ENCODE measurements at regions not wholly inside any gene's neighbourhood (a gene's known extent, or its start where the extent isn't known, plus 50 kb on each side); places are given as distances from the start of the nearest gene placed in this dataset.

- no peak for TF ChIP-seq POLR2AphosphoS5 (IDR thresholded peaks at IDR 0.05; ENCODE audit: low read depth)
- TF ChIP-seq SPI1 (IDR thresholded peaks at IDR 0.05; ENCODE audit: borderline replicate concordance, low read depth) = no peak
- TF ChIP-seq, protein P1, sequence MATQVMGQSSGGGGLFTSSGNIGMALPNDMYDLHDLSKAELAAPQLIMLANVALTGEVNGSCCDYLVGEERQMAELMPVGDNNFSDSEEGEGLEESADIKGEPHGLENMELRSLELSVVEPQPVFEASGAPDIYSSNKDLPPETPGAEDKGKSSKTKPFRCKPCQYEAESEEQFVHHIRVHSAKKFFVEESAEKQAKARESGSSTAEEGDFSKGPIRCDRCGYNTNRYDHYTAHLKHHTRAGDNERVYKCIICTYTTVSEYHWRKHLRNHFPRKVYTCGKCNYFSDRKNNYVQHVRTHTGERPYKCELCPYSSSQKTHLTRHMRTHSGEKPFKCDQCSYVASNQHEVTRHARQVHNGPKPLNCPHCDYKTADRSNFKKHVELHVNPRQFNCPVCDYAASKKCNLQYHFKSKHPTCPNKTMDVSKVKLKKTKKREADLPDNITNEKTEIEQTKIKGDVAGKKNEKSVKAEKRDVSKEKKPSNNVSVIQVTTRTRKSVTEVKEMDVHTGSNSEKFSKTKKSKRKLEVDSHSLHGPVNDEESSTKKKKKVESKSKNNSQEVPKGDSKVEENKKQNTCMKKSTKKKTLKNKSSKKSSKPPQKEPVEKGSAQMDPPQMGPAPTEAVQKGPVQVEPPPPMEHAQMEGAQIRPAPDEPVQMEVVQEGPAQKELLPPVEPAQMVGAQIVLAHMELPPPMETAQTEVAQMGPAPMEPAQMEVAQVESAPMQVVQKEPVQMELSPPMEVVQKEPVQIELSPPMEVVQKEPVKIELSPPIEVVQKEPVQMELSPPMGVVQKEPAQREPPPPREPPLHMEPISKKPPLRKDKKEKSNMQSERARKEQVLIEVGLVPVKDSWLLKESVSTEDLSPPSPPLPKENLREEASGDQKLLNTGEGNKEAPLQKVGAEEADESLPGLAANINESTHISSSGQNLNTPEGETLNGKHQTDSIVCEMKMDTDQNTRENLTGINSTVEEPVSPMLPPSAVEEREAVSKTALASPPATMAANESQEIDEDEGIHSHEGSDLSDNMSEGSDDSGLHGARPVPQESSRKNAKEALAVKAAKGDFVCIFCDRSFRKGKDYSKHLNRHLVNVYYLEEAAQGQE (IDR thresholded peaks at IDR 0.05; ENCODE audit: insufficient replicate concordance, low read depth) = no peak
- TF ChIP-seq GABPA (IDR thresholded peaks at IDR 0.05; ENCODE audit: low read depth) = no peak
- TF ChIP-seq CTCF (IDR thresholded peaks at IDR 0.05; ENCODE audit: insufficient read depth, low read length) = no peak
- Histone ChIP-seq H3K4me3 (replicated peaks; ENCODE audit: insufficient read depth, low read length) (no peak overlapping the region), H3K27me3 (ENCODE audit: insufficient read depth, poor library complexity, severe bottlenecking) (no peaks in the 10 kb centered on the region), H3K27ac (replicated peaks) (no peak overlapping the region)
- DNase-seq (ENCODE audit: low read depth in 1 of 2, low spot score in 1 of 2) = no peak
These were observed 216.6 kb upstream of the INTU start for GRCh38 chr4:127416115-127416514.

DNA sequence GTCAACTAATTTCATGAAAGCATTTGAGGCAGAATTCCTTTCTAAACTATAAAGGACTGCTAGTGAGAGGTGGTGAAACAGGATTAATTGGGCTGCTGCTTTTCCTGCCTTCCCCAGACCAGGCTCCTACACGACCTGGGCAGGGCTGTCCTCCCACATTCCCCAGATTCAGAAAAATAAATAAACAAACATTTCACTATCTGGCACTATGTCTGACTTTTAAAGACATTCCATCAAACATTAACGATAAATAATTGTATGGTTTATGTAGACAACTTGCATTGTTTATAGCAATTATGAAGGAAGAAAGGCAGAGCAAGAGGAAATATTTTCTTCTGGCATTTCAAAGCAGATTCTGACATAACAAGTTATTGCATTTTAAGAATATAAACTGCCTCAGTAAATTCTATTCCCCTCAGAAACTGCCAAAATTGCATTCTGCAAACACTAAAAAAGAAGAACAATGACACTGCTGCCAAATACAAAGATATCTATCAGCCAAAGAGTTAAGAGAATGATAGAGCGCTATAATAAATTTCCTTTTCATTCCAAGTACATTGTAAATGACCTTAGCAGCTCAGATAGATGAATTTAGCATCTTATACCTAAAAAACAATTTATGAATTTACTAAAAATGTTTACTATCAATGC, 214.7 kb upstream of the INTU start:
- DNase-seq (ENCODE audit: low read depth in 1 of 2, low spot score in 1 of 2) = no peak
- no peak for TF ChIP-seq GABPA (IDR thresholded peaks at IDR 0.05; ENCODE audit: low read depth)
- TF ChIP-seq, protein P1 (IDR thresholded peaks at IDR 0.05; ENCODE audit: insufficient replicate concordance, low read depth) = no peak
- TF ChIP-seq SPI1 (IDR thresholded peaks at IDR 0.05; ENCODE audit: borderline replicate concordance, low read depth) = no peak
- TF ChIP-seq POLR2AphosphoS5 (IDR thresholded peaks at IDR 0.05; ENCODE audit: low read depth) = no peak
- TF ChIP-seq CTCF (IDR thresholded peaks at IDR 0.05; ENCODE audit: insufficient read depth, low read length) = no peak

GRCh38 chr4:127419431-127419830, 213.3 kb upstream of the INTU start:
- DNase-seq (ENCODE audit: low read depth in 1 of 2, low spot score in 1 of 2) = no peak
- no peak overlapping the region for H3K27ac ChIP-seq (replicated peaks)
- no peak overlapping the region for H3K4me3 ChIP-seq (replicated peaks; ENCODE audit: insufficient read depth, low read length)
- TF ChIP-seq SPI1 (IDR thresholded peaks at IDR 0.05; ENCODE audit: borderline replicate concordance, low read depth) (no peak), GABPA (IDR thresholded peaks at IDR 0.05; ENCODE audit: low read depth) (no peak), CTCF (IDR thresholded peaks at IDR 0.05; ENCODE audit: insufficient read depth, low read length) (no peak), POLR2AphosphoS5 (IDR thresholded peaks at IDR 0.05; ENCODE audit: low read depth) (no peak)
- TF ChIP-seq, protein P1 (IDR thresholded peaks at IDR 0.05; ENCODE audit: insufficient replicate concordance, low read depth) = no peak
- H3K27me3 ChIP-seq (ENCODE audit: insufficient read depth, poor library complexity, severe bottlenecking) = no peaks in the 10 kb centered on the region

More for the DNA sequence above, 214.7 kb upstream of the INTU start:
- Histone ChIP-seq H3K4me3 (replicated peaks; ENCODE audit: insufficient read depth, low read length) (no peak overlapping the region), H3K27me3 (ENCODE audit: insufficient read depth, poor library complexity, severe bottlenecking) (no peaks in the 10 kb centered on the region), H3K27ac (replicated peaks) (no peak overlapping the region)

All from HL-60 (cell line).